Neural crest cell (in vitro differentiated cells): ENCODE measurements at regions not wholly inside any gene's neighbourhood (a gene's known extent, or its start where the extent isn't known, plus 50 kb on each side); places are given as distances from the start of the nearest gene placed in this dataset.
A peak's percentile ranks its signal among the peaks of the same experiment; 100 is the strongest.

Experiments used
- DNase-seq: peaks from one replicate; pipeline ENCODE4 v3.0.0; 2021; ENCODE audit warnings: low read depth, mixed read lengths, low spot score
- H3K27ac Mint-ChIP-seq: one replicate; pipeline ENCODE4 v1.8.0; 2021; ENCODE audit warnings: mild to moderate bottlenecking, mixed read lengths; ENCODE audit not compliant: unreplicated experiment
- H3K27me3 Mint-ChIP-seq: 2 replicates; pipeline ENCODE4 v1.8.0; 2021; ENCODE audit warnings: low read depth, mild to moderate bottlenecking, mixed read lengths
- H3K36me3 Mint-ChIP-seq: 2 replicates; pipeline ENCODE4 v1.8.0; 2021; ENCODE audit warnings: low read depth, mild to moderate bottlenecking, mixed read lengths
- H3K4me1 Mint-ChIP-seq: 2 replicates; pipeline ENCODE4 v1.8.0; 2021; ENCODE audit warnings: mixed read lengths
- H3K4me3 Mint-ChIP-seq: one replicate; pipeline ENCODE4 v1.8.0; 2021; ENCODE audit warnings: mild to moderate bottlenecking, mixed read lengths
- H3K9me3 Mint-ChIP-seq: 2 replicates; pipeline ENCODE4 v1.8.0; 2021; ENCODE audit warnings: mixed read lengths
- TF ChIP-seq, protein P1 (sequence below): fragments of 200-600 bp; sonication (generic); conservative IDR thresholded peaks from 2 replicates; pipeline ENCODE4 v1.5.0; 2021; ENCODE audit warnings: antibody characterized with exemption, mild to moderate bottlenecking

DNA sequence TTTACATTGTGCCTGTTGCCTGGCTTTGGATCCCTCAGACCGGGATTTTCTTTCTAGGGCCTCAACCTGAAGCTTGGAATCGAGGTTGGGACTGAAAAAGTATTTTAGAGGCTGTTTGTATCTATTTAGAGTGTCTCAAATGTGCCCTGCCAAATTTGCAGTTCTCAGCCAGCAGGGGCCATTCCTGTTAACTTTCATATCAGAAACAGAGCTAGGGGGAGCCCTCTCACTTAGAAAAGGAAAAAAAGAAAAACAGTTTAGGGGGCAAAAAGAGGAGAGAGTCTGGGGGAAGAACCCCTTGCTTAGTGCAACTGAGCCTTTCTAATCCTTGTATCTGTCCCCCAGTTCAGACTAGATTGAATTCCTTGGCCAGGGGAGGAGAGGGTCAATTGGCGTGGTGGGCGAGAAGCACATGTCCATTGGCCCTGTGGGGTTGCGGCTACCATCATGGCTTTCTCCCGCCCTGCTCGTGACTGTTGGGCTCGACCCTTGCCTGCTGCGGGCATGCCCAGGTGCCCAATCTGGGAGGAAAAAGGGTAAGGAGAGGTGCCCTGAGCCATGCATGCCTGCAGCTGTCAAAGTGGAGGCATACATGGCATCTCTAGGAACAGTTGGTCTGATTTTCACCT, 101.6 kb downstream of the CFAP44 start:
- Mint-ChIP-seq H3K27ac (peak overlapping the region; percentile 43), H3K36me3 (peaks cover 7% of the 10 kb centered on the region), H3K9me3 (peaks cover 3% of the 10 kb centered on the region), H3K4me3 (no peak overlapping the region), H3K27me3 (no peaks in the 10 kb centered on the region), H3K4me1 (no peaks in the 10 kb centered on the region)
- DNase-seq, result no peak
- TF ChIP-seq, protein P1, sequence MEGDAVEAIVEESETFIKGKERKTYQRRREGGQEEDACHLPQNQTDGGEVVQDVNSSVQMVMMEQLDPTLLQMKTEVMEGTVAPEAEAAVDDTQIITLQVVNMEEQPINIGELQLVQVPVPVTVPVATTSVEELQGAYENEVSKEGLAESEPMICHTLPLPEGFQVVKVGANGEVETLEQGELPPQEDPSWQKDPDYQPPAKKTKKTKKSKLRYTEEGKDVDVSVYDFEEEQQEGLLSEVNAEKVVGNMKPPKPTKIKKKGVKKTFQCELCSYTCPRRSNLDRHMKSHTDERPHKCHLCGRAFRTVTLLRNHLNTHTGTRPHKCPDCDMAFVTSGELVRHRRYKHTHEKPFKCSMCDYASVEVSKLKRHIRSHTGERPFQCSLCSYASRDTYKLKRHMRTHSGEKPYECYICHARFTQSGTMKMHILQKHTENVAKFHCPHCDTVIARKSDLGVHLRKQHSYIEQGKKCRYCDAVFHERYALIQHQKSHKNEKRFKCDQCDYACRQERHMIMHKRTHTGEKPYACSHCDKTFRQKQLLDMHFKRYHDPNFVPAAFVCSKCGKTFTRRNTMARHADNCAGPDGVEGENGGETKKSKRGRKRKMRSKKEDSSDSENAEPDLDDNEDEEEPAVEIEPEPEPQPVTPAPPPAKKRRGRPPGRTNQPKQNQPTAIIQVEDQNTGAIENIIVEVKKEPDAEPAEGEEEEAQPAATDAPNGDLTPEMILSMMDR, result peak; percentile 22
